Neuronal stem cell (in vitro differentiated cells): ENCODE measurements at regions not wholly inside any gene's neighbourhood (a gene's known extent, or its start where the extent isn't known, plus 50 kb on each side); places are given as distances from the start of the nearest gene placed in this dataset.

Experiments used
- DNase-seq: peaks from one replicate; pipeline ENCODE4 v3.0.0-alpha.2; 2013; ENCODE audit warnings: low spot score
- H2AFZ ChIP-seq: one replicate; pipeline ENCODE4 v1.6.1; 2013; ENCODE audit warnings: mild to moderate bottlenecking, low read length, inconsistent platforms
- H2AK5ac ChIP-seq: 2 replicates; pipeline ENCODE4 v1.6.1; 2013; ENCODE audit warnings: low read depth, mild to moderate bottlenecking, inconsistent platforms, low read length, moderate library complexity, mixed read lengths
- H2BK120ac ChIP-seq: 2 replicates; pipeline ENCODE4 v1.6.1; 2013; ENCODE audit warnings: low read depth, mild to moderate bottlenecking, inconsistent platforms, low read length, moderate library complexity, mixed read lengths
- H2BK12ac ChIP-seq: one replicate; pipeline ENCODE4 v1.6.1; 2013; ENCODE audit warnings: low read length, inconsistent platforms
- H2BK15ac ChIP-seq: 2 replicates; pipeline ENCODE4 v1.6.1; 2013; ENCODE audit warnings: mild to moderate bottlenecking, low read length, inconsistent platforms, mixed read lengths
- H2BK5ac ChIP-seq: one replicate; pipeline ENCODE4 v1.6.1; 2013; ENCODE audit warnings: inconsistent platforms, mild to moderate bottlenecking, low read length, moderate library complexity
- H3K14ac ChIP-seq: one replicate; pipeline ENCODE4 v1.6.1; 2013; ENCODE audit warnings: low read length, inconsistent platforms
- H3K18ac ChIP-seq: 2 replicates; pipeline ENCODE4 v1.6.1; 2013; ENCODE audit warnings: low read length, inconsistent platforms
- H3K23ac ChIP-seq: 2 replicates; pipeline ENCODE4 v1.6.1; 2013; ENCODE audit warnings: low read depth, mild to moderate bottlenecking, mixed read lengths, low read length, inconsistent platforms; ENCODE audit not compliant: poor library complexity
- H3K27ac ChIP-seq: replicated peaks from 3 replicates; pipeline ENCODE4 v1.5.1; 2013; ENCODE audit warnings: low read length, inconsistent platforms
- H3K27me3 ChIP-seq, 3 experiments: 2 replicates each; pipeline ENCODE4 v1.6.1; 2013; ENCODE audit warnings: low read length in 3 of 3, mild to moderate bottlenecking in 2 of 3, inconsistent platforms in 1 of 3, low read depth in 1 of 3, mixed read lengths in 1 of 3, moderate library complexity in 1 of 3; ENCODE audit not compliant: control insufficient read depth in 3 of 3, insufficient read depth in 3 of 3
- H3K36me3 ChIP-seq, 2 donors: replicated peaks in 1 of 2; 2 replicates each; pipeline ENCODE4 v1.6.1; 2013; ENCODE audit warnings: low read length in 2 of 2; ENCODE audit not compliant: control insufficient read depth in 2 of 2, insufficient read depth in 2 of 2
- H3K4ac ChIP-seq: 2 replicates; pipeline ENCODE4 v1.6.1; 2013; ENCODE audit warnings: inconsistent platforms, mild to moderate bottlenecking, low read length, moderate library complexity
- H3K4me1 ChIP-seq, 2 donors: 1 replicate in 1 of 2; 2 replicates in 1 of 2; pipeline ENCODE4 v1.6.1; 2013; ENCODE audit warnings: low read length in 2 of 2, low read depth in 1 of 2; ENCODE audit not compliant: control insufficient read depth in 2 of 2, insufficient read depth in 1 of 2
- H3K4me2 ChIP-seq: one replicate; pipeline ENCODE4 v1.6.1; 2013; ENCODE audit warnings: mild to moderate bottlenecking, low read length, inconsistent platforms; ENCODE audit not compliant: insufficient read depth, poor library complexity, severe bottlenecking
- H3K4me3 ChIP-seq, 2 donors: 2 replicates each; pipeline ENCODE4 v1.5.1; 2013; ENCODE audit warnings: low read length in 2 of 2, mild to moderate bottlenecking in 2 of 2, inconsistent platforms in 1 of 2, moderate library complexity in 1 of 2
- H3K79me1 ChIP-seq: one replicate; pipeline ENCODE4 v1.6.1; 2013; ENCODE audit warnings: low read depth, mild to moderate bottlenecking, inconsistent platforms, low read length, moderate library complexity
- H3K9ac ChIP-seq: one replicate; pipeline ENCODE4 v1.6.1; 2013; ENCODE audit warnings: mild to moderate bottlenecking, low read depth, low read length, inconsistent platforms; ENCODE audit not compliant: poor library complexity
- H3K9me3 ChIP-seq, 2 donors: replicated peaks in 1 of 2; 2 replicates each; pipeline versions ENCODE3 to v1.6.1; 2013; ENCODE audit warnings: low read length in 2 of 2, mild to moderate bottlenecking in 2 of 2, inconsistent platforms in 1 of 2, low read depth in 1 of 2, mixed read lengths in 1 of 2, moderate library complexity in 1 of 2; ENCODE audit not compliant: control insufficient read depth in 2 of 2, insufficient read depth in 1 of 2
- H4K8ac ChIP-seq: one replicate; pipeline ENCODE4 v1.6.1; 2013; ENCODE audit warnings: low read depth, mild to moderate bottlenecking, inconsistent platforms, low read length, moderate library complexity
- H4K91ac ChIP-seq: one replicate; pipeline ENCODE4 v1.6.1; 2013; ENCODE audit warnings: low read length, low read depth, mild to moderate bottlenecking, inconsistent platforms; ENCODE audit not compliant: poor library complexity
- WGBS, 2 donors: extraction: QIAGEN DNeasy Blood & Tissue Kit; methylation state at CpG; one replicate each; pipeline ENCODE4 v1.1.7; 2013; ENCODE audit warnings: missing lambda C conversion rate in 2 of 2, mixed read lengths in 1 of 2; ENCODE audit not compliant: insufficient read length in 2 of 2, insufficient replicate concordance in 1 of 2; ENCODE audit errors: extremely low coverage in 2 of 2; 5-methylcytosine and 5-hydroxymethylcytosine counted together

- H4K8ac ChIP-seq = no peak overlapping the region
- H2BK15ac ChIP-seq = no peak overlapping the region
- no peak overlapping the region for H3K23ac ChIP-seq
- no peak overlapping the region for H2BK12ac ChIP-seq
- H2BK5ac ChIP-seq = no peak overlapping the region
- H4K91ac ChIP-seq = no peak overlapping the region
- no peaks in the 10 kb centered on the region for H3K27me3 ChIP-seq
- H2BK120ac ChIP-seq = no peak overlapping the region
- no peak overlapping the region for H2AK5ac ChIP-seq
- no CpG with 5 or more reads among the region's 4 CpGs for WGBS, 2 donors
- H3K4me3 ChIP-seq = no peak overlapping the region
- H3K9me3 ChIP-seq = peaks cover 0 to 4% of the 10 kb centered on the region in 2 donors
- no peak for DNase-seq
- no peaks in the 10 kb centered on the region for H3K4me1 ChIP-seq
- no peaks in the 10 kb centered on the region for H3K36me3 ChIP-seq
- H3K9ac ChIP-seq = no peak overlapping the region
- H3K27ac ChIP-seq = no peak overlapping the region
- no peak overlapping the region for H2AFZ ChIP-seq
- no peak overlapping the region for H3K18ac ChIP-seq
- no peaks in the 10 kb centered on the region for H3K79me1 ChIP-seq
- H3K4ac ChIP-seq = no peak overlapping the region
- no peak overlapping the region for H3K4me2 ChIP-seq
- H3K14ac ChIP-seq = no peak overlapping the region
Measured at GRCh38 chr7:115338016-115338415, 416.1 kb downstream of the MDFIC start.

- Histone ChIP-seq H3K36me3 (no peaks in the 10 kb centered on the region), H4K8ac (no peak overlapping the region), H3K4me1 (no peaks in the 10 kb centered on the region), H4K91ac (no peak overlapping the region), H3K18ac (no peak overlapping the region), H3K9ac (no peak overlapping the region), H3K4me3 (no peak overlapping the region), H3K9me3 (no peaks in the 10 kb centered on the region), H3K79me1 (no peaks in the 10 kb centered on the region), H2BK12ac (no peak overlapping the region), H2AFZ (no peak overlapping the region), H3K4me2 (no peak overlapping the region), H2BK5ac (no peak overlapping the region), H2BK15ac (no peak overlapping the region), H3K4ac (no peak overlapping the region), H3K23ac (no peak overlapping the region), H2AK5ac (no peak overlapping the region), H3K14ac (no peak overlapping the region), H3K27me3 (no peaks in the 10 kb centered on the region), H2BK120ac (no peak overlapping the region), H3K27ac (no peak overlapping the region)
- no CpG with 5 or more reads among the region's 3 CpGs for WGBS, 2 donors
- no peak for DNase-seq
Measured at GRCh38 chr7:115332691-115333090, 410.8 kb downstream of the MDFIC start.

GRCh38 chr7:115329006-115329405, 407.1 kb downstream of the MDFIC start:
- Histone ChIP-seq H3K9ac (no peak overlapping the region), H3K23ac (no peak overlapping the region), H3K4me2 (no peak overlapping the region), H3K79me1 (no peaks in the 10 kb centered on the region), H3K18ac (no peak overlapping the region), H2BK5ac (no peak overlapping the region), H3K27ac (no peak overlapping the region), H4K91ac (no peak overlapping the region), H2AFZ (no peak overlapping the region), H3K27me3 (no peaks in the 10 kb centered on the region), H2AK5ac (no peak overlapping the region), H3K9me3 (no peaks in the 10 kb centered on the region), H3K4me3 (no peak overlapping the region), H2BK15ac (no peak overlapping the region), H3K36me3 (no peaks in the 10 kb centered on the region), H3K4me1 (no peaks in the 10 kb centered on the region), H3K4ac (no peak overlapping the region), H4K8ac (no peak overlapping the region), H2BK120ac (no peak overlapping the region), H2BK12ac (no peak overlapping the region), H3K14ac (no peak overlapping the region)
- no CpG with 5 or more reads among the region's 2 CpGs for WGBS, 2 donors
- no peak for DNase-seq

GRCh38 chr7:115328018-115328417, 406.1 kb downstream of the MDFIC start:
- Histone ChIP-seq H4K91ac (no peak overlapping the region), H2BK12ac (no peak overlapping the region), H2BK120ac (no peak overlapping the region), H3K4me3 (no peak overlapping the region), H2AFZ (no peak overlapping the region), H3K18ac (no peak overlapping the region), H2AK5ac (no peak overlapping the region), H4K8ac (no peak overlapping the region), H3K4me1 (no peaks in the 10 kb centered on the region), H3K4ac (no peak overlapping the region), H3K27me3 (no peaks in the 10 kb centered on the region), H3K36me3 (no peaks in the 10 kb centered on the region), H3K4me2 (no peak overlapping the region), H3K14ac (no peak overlapping the region), H3K27ac (no peak overlapping the region), H2BK5ac (no peak overlapping the region), H2BK15ac (no peak overlapping the region), H3K9ac (no peak overlapping the region), H3K23ac (no peak overlapping the region), H3K79me1 (no peaks in the 10 kb centered on the region), H3K9me3 (no peaks in the 10 kb centered on the region)
- no peak for DNase-seq
- no CpG with 5 or more reads among the region's 3 CpGs for WGBS, 2 donors
